GM19099 (cell line): ENCODE measurements at regions not wholly inside any gene's neighbourhood (a gene's known extent, or its start where the extent isn't known, plus 50 kb on each side); places are given as distances from the start of the nearest gene placed in this dataset.

Experiments used
- POLR2A ChIP-seq: IDR thresholded peaks from 3 replicates; pipeline ENCODE4 v1.6.1; 2011; ENCODE audit warnings: low read depth; ENCODE audit not compliant: insufficient read length; ENCODE audit errors: extremely low read depth

DNA sequence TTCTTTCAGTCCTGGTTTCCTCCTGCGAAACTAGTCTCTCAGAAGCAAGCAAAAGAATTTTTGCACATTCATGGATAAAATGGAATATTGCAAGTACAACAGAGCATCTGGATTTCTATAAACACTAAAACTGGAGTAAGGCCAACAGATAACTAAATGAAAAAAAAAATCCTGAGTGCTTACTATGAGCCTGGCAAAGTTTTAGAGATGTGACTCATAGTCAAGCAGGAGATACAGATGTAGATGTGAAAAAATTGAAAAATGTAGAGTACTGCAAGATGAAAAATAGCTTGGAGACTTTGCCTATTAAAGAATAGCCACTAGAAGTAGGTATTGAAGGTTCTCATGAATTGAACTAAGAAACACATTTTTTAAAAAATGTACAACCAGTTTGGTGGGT is 397.4 kb downstream of the OTOL1 start:
- no peak for TF ChIP-seq POLR2A

DNA sequence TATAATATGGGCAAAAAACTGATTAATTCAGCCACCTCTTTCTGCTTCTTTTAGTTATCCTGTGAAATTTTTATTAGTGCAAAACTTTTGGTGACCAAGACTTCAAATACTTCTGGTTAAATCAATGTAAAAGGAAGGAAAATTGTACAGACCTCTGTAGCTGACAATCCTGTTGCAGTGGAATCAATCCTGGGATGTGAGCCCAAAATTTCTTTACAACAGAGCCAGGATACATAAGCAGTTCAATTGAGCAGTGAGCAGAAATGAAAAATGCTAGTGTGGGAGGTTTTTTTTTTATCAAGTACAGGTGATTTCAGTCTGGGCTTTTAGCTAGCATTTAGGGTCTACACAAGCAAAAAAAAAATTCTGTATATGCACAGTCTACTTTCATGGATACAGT is 398.0 kb downstream of the OTOL1 start:
- TF ChIP-seq POLR2A: no peak

DNA sequence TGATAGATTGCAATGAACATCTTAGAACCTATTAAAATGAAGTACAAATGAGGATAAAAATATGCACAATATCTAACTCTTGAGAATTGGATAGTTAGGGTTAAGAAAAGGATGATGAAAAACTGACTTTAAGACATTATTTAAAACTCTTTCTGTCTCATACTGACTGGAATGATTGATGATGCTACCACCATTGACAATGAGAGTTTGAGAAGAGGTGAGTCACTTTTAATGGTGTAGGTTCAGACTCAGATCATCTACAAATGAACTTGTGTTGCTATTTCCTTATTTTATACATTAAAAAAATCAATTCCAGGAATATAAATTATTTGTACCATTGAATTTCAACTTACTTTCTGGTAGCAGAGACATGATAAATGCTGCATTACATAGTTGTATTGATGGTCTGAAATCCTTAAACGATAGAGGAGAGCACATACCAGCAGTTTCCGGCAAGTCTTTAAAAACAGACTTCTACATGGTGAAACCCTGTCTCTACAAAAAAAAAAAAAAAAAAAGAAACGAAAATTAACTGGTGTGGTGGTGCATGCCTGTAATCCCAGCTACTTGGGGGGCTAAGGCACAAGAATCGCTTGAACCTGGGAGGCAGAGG is 409.0 kb downstream of the OTOL1 start:
- TF ChIP-seq POLR2A: no peak

DNA sequence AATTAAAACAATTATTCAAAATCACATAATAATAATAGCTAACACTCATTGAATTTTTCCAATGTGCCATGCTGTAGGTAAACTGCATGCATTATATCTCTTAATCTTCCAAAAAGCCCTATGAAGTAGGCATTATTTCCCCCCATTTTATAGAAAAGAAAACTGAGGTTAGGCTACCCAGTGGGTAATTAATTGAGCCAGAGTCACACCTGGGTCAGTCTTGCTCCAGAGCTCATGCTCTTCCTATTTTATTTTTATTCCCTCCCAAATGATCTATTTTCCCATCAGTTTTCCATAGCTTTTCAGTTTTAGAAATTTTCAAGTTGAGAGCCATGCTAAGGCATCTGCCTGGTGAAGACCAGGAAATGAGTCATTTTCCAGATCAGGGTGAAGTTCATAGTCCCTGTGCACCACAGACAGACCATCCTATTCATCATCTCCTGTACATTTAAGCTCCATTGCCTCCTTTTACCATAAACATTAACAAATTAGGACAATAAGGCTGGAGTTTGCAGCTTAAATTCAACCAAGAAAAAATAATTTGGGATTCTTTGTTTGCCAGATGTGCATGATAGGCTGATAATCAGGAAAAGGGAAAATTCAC is 417.3 kb downstream of the OTOL1 start:
- TF ChIP-seq POLR2A: no peak

DNA sequence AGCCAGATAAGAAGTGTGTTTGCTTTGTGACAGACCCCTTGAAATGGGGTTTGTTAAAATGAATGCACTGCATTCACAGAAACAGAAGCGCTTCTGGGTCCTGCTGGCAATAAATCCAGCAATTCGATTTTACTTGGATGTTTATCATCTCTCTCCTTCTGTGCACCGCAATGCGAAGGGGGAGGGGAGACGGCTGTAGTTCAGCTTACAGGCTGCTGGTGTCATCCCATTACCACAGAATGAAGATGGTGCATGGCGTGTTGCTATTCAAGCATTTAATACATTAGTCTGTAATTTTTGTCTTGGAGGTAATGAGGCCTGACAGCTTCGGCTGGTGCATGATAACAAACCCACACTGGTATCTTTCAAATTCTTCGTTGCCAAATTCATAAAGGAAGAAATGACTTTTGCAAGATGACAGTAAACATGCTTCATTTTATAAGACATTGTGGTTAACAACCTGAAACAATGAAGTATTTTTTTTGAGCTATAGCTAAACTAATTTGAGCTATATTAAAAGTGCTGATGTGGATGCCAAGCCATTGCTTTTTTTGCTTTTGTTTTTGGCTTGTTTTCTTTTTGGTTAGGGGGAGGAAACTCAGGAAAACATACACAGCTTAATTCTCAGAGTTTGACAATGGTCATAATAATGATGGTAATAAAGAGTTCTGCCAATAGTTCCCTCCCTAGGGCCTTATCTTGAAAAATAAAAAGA is 418.3 kb downstream of the OTOL1 start:
- TF ChIP-seq POLR2A: no peak

DNA sequence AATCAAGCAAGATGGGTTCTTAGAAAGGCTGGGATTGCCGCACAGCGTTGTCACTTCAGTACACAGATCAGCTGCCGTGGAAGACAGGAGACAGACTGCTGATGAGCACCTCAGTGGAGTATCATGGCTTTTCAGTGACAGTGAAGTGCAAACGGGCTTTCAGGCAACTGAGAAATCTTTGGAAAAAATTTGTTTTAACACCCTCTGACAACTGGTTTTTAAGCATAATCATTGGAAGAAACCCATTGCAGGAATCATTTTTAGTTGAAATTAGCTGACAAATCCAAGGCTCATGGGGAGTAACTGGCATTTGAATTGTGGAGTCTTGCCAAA is 418.8 kb downstream of the OTOL1 start:
- TF ChIP-seq POLR2A: no peak

DNA sequence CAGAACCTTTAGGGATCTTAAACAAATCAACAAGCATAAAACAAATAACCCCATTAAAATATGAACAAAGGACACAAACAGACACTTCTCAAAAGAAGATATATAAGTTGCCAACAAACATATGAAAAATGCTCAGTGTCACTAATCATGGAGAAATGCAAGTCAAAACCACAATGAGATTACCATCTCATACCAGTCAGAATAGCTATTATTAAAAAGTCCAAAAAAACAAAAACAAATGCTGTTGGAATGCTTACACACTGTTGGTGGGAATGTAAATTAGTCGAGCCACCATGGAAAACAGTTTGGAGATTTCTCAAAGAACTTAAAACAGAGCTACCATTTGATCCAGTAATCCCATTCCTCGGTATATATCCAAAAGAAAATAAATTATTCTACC is 423.6 kb downstream of the OTOL1 start:
- TF ChIP-seq POLR2A: no peak

DNA sequence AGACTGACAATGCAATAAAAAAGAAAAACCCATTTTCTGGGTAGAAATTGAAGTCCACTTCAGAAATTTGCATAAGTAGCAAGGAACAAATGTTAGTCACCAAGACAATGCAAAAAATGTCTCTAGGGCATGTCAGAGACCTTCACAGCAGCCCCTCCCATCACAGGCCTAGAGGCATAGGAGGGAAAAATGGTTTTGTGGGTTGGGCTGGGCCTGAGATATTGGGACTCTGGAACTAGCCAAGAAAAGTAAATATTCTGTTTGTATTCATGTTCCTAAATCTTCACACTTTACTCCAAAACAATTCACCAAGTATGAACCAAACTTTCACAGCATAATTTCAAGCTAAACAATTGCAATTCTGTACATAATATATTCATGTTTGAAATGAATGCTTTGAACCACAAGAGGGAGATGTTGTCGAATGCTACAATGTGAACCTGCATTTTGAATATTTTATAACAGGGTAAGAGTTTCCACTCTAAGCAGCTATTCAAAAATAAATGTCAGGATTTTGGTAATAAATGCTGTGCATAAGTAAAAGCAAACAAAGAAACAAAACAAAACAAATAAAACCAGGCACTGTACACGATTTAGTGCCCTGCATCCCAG is 429.2 kb downstream of the OTOL1 start:
- no peak for TF ChIP-seq POLR2A

DNA sequence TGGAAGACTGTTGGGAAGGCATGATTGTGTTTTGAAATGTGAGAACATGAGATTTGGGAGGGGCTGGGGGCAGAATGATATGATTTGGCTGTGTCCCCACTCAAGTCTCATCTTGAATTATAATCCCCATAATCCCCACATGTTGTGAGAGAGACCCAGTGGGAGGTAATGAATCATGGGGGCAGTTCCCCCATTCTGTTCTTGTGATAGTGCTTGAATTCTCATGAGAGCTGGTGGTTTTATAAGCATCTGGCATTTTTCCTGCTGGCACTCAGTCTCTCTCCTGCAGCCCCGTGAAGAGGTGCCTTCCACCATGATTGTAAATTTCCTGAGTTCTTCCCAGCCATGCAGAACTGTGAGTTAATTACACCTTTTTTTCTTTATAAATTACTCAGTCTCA is 430.5 kb downstream of the OTOL1 start:
- no peak for TF ChIP-seq POLR2A

DNA sequence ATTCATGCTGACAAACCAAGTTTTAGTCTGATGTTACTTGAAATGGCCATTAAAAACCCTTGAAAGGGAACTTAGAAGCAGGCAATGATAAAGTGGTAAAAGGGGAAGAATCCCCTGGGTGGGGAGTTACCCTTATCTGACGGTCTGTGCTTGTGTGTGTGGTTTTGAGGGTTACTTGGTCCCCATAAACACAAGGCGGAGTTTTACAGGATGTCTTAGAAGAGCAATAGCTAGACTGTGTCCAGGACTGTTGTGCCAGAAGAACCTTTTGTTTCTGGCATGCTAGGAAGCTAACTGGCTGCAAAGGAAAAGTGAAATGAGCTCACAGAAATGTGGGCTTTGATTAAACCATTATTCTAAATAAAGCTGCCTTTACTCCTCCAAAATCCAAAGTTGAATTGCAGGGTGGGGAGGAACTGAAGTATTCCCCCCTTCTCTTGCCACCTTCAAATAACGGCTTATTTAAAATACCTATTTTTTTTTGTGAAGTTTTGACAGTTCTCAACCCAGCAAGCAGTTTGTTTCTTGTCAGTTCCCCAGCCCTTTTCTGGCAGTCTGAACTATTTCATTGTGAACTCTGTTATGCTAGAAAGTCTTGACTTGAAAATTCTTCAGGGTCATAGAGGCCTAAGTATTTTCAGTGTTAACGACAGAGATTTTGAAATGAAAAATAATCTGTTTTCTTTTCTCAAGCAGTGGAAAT is 443.5 kb downstream of the OTOL1 start:
- TF ChIP-seq POLR2A: no peak

DNA sequence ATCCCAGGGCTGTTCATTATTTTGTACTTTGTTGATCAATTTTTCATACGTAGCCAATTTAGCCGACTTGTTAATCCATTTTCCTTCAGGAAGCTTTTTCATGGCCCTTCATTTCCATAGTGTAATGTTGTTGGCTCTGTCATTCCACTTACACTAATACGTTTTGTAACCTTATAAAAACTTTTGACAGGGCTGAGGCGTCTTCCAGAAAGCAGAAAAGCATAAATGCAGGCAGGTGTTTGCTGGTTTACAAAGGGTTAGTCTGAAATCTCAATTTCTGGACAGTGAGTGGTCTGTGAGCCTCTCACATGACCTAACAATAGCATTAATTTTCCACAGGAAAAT is 444.0 kb downstream of the OTOL1 start:
- no peak for TF ChIP-seq POLR2A

DNA sequence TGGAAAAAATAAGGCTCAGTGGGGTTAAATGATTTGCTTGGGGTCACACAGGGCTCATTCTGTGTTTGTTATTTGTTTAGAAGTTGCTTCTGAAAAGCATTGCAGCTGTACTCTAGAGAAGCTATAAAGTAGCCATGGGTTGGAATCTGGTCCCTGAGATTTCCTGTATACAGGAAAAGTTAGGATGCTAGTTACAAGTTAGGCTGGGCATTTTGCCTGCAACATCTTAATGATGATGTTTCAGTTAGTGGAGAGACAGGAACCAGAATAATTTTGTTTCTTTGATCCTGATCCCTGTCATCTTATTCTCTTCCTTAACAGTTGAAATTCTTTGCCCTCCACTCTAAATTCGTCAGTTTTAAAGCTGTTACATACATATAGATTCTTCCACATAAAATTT is 445.3 kb downstream of the OTOL1 start:
- TF ChIP-seq POLR2A: no peak

DNA sequence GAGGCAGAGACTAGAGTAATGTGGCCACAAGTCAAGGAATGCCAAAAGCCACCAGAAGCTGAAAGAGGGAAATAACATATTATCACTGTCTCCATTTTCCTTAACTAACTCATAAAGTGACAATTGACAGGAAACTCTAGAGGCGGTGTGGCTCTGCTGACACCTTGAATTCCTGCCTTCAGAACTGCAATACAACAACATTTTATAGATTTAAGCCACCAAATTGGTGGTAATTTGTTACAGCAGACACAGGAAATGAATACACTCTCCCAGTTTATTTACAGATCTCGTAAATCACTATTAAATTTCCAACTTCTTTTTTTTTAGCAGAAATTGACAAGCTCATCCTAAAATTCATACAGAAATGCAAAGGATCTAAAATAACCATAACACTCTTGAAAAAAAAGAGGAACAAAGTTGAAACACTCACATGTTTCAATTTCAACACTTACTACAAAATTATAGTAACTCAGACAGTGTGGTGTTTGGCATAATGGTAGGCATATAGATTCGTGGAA is 449.9 kb downstream of the OTOL1 start:
- no peak for TF ChIP-seq POLR2A

DNA sequence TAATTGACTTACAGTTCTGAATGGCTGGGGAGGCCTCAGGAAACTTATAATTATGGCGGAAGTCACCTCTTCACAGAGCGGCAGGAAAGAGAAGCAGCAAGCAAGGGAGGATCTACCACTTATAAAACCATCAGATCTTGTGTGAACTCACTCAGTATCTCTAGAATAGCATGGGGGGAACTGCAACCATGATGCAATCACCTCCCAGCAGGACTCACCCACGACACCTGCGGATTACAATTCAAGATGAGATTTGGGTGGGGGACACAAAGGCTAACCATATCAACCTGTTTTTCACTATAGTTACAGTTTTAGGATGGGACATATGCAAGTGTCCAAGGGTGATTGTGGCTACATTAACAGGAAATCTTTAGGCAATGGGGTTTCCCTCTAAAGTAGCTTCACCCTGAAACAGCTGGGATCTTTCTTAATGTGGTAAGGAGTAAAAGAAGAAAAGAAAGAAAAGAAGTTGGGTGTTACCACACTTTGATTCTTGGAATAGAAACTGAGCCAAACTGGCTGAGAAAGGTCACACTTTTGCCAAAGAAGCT is 453.8 kb downstream of the OTOL1 start:
- no peak for TF ChIP-seq POLR2A

DNA sequence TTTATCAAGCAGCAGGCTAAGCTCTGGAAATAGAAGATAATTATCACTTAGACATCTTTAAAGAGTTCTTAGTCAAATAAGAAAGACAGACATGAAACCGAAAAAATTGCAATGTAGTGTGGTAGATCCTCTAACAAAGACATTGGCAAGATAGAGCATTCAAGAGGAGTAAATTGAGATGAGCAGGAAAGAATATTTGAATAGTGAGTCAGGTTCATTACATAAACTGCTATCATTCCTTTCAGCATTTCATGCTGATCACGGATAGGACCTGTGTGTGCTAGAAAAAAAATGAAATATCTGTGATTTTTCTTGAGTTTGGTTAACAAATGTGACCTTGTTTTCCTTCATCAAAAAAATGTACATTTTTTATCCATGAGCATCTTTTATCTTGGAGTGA is 460.9 kb downstream of the OTOL1 start:
- no peak for TF ChIP-seq POLR2A
